IPS-15b (cell line): ENCODE measurements at regions not wholly inside any gene's neighbourhood (a gene's known extent, or its start where the extent isn't known, plus 50 kb on each side); places are given as distances from the start of the nearest gene placed in this dataset.

Source experiments
- H3K27me3 ChIP-seq: one replicate; pipeline ENCODE4 v1.6.1; 2013; ENCODE audit warnings: low read length; ENCODE audit not compliant: control insufficient read depth, insufficient read depth
- H3K36me3 ChIP-seq: one replicate; pipeline ENCODE4 v1.6.1; 2013; ENCODE audit warnings: low read length; ENCODE audit not compliant: control insufficient read depth, insufficient read depth
- H3K4me1 ChIP-seq: one replicate; pipeline ENCODE4 v1.6.1; 2013; ENCODE audit warnings: mild to moderate bottlenecking, low read length; ENCODE audit not compliant: control insufficient read depth, insufficient read depth
- H3K4me3 ChIP-seq: one replicate; pipeline ENCODE4 v1.5.1; 2013; ENCODE audit warnings: low read depth, low read length
- H3K9ac ChIP-seq: one replicate; pipeline ENCODE4 v1.6.1; 2013; ENCODE audit warnings: low read depth, mild to moderate bottlenecking, low read length
- H3K9me3 ChIP-seq: one replicate; pipeline ENCODE4 v1.6.1; 2013; ENCODE audit warnings: mild to moderate bottlenecking, low read length; ENCODE audit not compliant: control insufficient read depth, insufficient read depth

GRCh38 chr4:53932796-53933610 is 131.4 kb downstream of the CHIC2 start:
- Histone ChIP-seq H3K36me3 (no peaks in the 10 kb centered on the region), H3K9me3 (no peaks in the 10 kb centered on the region), H3K4me1 (no peaks in the 10 kb centered on the region), H3K9ac (no peak overlapping the region), H3K27me3 (no peaks in the 10 kb centered on the region), H3K4me3 (no peak overlapping the region)

DNA sequence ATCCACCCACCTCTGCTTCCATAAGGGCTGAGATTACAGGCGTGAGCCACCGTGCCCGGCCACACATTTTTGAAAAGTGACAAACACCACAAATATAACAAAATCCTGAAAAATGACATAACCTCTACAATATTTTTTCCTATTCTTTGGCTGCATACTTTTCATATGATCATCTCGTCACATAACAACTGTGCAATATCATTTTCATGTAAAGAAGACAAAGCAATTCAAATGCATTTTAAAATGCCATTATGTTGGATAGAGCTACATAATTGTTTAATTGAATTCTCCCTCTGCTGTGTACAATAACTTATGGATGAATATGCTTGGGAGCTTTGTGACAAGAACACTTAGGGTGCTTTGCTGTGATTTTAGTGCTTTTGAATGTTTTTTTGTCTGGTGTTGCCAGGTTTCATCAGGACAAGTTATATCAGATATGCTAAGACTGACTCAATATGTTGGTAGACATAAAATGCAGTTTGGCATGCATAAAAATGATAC is 132.9 kb downstream of the CHIC2 start:
- H3K9me3 ChIP-seq, result no peaks in the 10 kb centered on the region
- H3K4me3 ChIP-seq, result no peak overlapping the region
- no peak overlapping the region for H3K9ac ChIP-seq
- H3K4me1 ChIP-seq, result no peaks in the 10 kb centered on the region
- no peaks in the 10 kb centered on the region for H3K27me3 ChIP-seq
- no peaks in the 10 kb centered on the region for H3K36me3 ChIP-seq

DNA sequence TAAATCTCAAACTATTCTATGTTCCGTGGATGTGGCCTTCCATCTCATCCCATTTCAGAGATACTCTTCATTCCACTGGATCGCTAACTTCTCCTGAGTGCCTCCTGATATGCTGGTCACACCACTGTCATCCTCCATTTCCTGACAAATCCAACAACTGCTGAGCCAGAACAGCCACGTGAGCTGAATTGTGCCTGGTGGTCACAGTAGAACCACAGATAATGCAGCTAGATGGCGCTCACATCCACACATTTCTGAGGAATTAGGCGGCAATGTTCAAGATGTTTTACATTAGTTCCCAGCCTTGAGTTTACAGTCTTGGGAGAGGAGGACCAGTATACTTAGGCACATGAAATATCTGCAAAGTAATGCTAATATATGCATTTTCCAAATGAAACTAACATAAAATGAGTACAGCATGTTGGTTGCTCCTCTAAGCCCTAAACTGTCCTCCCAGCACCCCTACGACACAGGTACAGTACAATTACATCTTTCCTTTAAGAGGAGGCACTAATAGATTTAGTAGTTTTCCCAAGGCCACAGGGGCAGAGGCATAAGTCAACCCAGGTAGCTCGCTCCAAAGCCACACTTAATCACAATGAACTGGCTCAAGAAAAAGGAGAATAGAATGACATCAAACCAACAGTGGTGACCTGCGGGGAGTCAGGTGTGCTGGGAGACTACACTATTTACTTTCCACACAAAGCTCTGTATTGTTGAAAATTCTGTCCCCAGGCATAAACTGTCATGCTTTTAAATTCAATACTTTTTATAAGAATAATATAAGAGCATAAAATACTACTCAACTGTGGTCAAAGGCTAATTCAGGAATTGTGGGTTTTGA is 134.2 kb downstream of the CHIC2 start:
- H3K27me3 ChIP-seq, result peaks cover 2% of the 10 kb centered on the region
- H3K4me1 ChIP-seq, result no peaks in the 10 kb centered on the region
- H3K36me3 ChIP-seq, result no peaks in the 10 kb centered on the region
- H3K9ac ChIP-seq, result no peak overlapping the region
- no peak overlapping the region for H3K4me3 ChIP-seq
- H3K9me3 ChIP-seq, result no peaks in the 10 kb centered on the region

GRCh38 chr4:53929311-53929710 is 135.1 kb downstream of the CHIC2 start:
- Histone ChIP-seq H3K27me3 (peaks cover 2% of the 10 kb centered on the region), H3K9ac (no peak overlapping the region), H3K36me3 (no peaks in the 10 kb centered on the region), H3K4me3 (no peak overlapping the region), H3K4me1 (no peaks in the 10 kb centered on the region), H3K9me3 (no peaks in the 10 kb centered on the region)

DNA sequence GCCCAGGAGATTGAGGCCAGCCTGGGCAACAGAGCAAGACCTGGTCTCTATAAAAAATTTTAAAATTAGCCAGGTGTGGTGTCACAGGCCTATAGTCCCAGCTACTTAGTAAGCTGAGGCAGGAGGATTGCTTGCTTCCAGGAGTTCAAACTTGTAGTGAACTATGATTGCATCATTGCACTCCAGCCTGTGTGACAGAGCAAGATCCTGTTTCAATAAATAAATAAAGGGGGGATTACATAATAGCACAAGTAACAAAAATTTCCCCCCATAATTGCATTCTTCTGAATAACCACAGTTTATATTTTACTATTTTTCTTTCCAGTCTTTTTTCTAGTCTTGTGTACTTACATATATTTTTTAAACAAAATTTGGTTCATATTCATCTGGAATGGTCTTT is 135.6 kb downstream of the CHIC2 start:
- H3K9ac ChIP-seq, result no peak overlapping the region

DNA sequence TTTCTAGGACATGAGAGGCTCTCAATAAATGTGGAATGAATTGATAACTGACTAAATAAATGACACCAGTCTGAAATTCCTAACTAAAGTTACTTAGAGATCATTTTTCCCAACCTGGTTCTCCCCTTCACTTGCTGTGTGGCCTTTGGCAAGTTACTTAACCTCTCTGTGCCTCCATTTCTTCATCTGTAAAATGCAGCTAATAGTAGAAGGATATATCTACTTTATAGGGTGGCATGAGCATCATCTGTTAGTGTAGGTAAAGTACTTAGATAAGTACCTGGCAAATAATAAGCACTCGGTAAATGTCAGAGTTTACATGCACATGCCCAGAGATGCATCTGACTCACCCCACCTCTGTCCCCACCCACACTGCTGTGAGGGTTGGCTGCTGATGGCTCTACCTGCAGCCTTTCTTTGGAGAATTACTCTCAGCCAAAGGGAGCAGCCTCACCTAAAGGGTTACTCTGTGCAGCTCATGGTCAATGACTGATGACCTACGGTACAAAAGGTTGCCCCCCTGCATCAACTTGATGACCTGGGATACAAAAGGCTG is 139.3 kb downstream of the CHIC2 start:
- H3K4me1 ChIP-seq, result peaks cover under 1% of the 10 kb centered on the region
- H3K9me3 ChIP-seq, result no peaks in the 10 kb centered on the region

More for the DNA sequence above, 135.6 kb downstream of the CHIC2 start:
- Histone ChIP-seq H3K9me3 (no peaks in the 10 kb centered on the region), H3K4me1 (no peaks in the 10 kb centered on the region), H3K36me3 (no peaks in the 10 kb centered on the region), H3K4me3 (no peak overlapping the region), H3K27me3 (peaks cover 2% of the 10 kb centered on the region)

GRCh38 chr4:53924333-53925049 is 139.9 kb downstream of the CHIC2 start:
- H3K9ac ChIP-seq, result no peak overlapping the region
- no peak overlapping the region for H3K4me3 ChIP-seq
- H3K36me3 ChIP-seq, result no peaks in the 10 kb centered on the region
- peaks cover 2% of the 10 kb centered on the region for H3K27me3 ChIP-seq
- no peaks in the 10 kb centered on the region for H3K9me3 ChIP-seq
- peaks cover 4% of the 10 kb centered on the region for H3K4me1 ChIP-seq

More for the DNA sequence above, 139.3 kb downstream of the CHIC2 start:
- Histone ChIP-seq H3K36me3 (no peaks in the 10 kb centered on the region), H3K9ac (no peak overlapping the region), H3K27me3 (peaks cover 2% of the 10 kb centered on the region), H3K4me3 (no peak overlapping the region)

DNA sequence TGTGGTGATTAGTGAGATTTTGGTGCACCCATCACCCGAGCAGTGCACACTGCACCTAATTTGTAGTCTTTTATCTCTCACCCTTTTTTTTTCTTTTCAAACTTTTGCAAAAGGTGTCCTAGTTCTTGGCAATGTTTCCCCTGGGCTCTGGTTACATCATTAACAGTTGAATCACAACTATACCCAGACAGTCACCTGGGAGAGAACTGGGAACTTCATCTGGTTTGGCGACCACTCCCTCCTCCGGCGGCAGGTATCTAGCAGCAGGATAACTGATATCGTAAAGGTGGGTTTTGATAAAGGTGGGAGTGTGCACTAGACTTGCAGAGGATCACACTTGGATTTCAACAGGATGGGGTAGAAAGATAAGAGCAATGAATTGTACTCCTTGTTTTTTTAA is 140.5 kb downstream of the CHIC2 start:
- no peaks in the 10 kb centered on the region for H3K9me3 ChIP-seq
- H3K36me3 ChIP-seq, result no peaks in the 10 kb centered on the region
- H3K27me3 ChIP-seq, result peaks cover 2% of the 10 kb centered on the region
- H3K4me1 ChIP-seq, result peaks cover 4% of the 10 kb centered on the region
- H3K4me3 ChIP-seq, result no peak overlapping the region
- H3K9ac ChIP-seq, result no peak overlapping the region

DNA sequence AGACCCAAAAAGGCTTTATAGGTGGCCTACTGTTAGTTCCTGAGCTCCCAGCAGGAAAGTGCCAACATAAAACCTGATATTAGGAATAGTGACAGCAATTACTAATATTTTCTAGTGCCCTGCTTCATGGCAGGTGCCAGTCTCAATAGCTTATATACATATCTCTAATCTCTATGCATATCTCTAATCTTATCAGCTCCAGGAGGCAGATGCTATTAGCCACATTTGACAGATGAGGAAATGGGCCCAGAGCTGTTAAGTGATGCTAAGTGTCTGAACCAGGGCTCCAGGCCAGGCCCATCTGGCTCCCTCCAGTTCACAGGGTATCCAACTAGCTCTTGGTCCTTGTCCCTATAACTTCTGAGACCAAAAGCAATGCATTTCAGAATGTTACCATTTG is 142.5 kb downstream of the CHIC2 start:
- peaks cover 4% of the 10 kb centered on the region for H3K4me1 ChIP-seq
- H3K4me3 ChIP-seq, result no peak overlapping the region
- no peak overlapping the region for H3K9ac ChIP-seq
- H3K36me3 ChIP-seq, result no peaks in the 10 kb centered on the region
- no peaks in the 10 kb centered on the region for H3K9me3 ChIP-seq
- H3K27me3 ChIP-seq, result peaks cover 2% of the 10 kb centered on the region

DNA sequence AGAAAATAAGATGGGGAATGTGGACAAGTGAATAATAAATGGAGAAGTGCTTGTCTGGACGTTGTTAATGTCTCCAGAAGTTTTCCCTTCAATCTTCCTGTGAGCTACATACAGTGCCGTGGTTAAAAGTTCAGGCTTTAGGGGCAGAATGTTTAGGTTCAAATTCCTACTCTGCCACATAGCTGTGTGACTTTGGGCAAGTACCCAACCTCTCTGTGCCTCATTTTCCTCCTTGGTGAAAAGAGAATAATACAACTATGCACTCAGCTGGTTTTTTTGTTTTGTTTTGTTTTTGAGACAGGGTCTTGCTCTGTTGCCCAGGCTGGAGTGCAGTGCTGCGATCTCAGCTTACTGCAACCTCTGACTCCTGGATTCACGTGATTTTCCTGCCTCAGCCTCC is 143.5 kb downstream of the CHIC2 start:
- Histone ChIP-seq H3K36me3 (no peaks in the 10 kb centered on the region), H3K9ac (no peak overlapping the region), H3K9me3 (no peaks in the 10 kb centered on the region), H3K27me3 (peaks cover 2% of the 10 kb centered on the region), H3K4me1 (peaks cover 4% of the 10 kb centered on the region), H3K4me3 (no peak overlapping the region)

- no peak overlapping the region for H3K9ac ChIP-seq
- H3K4me1 ChIP-seq, result peaks cover 4% of the 10 kb centered on the region
- no peaks in the 10 kb centered on the region for H3K27me3 ChIP-seq
- H3K4me3 ChIP-seq, result no peak overlapping the region
- H3K36me3 ChIP-seq, result no peaks in the 10 kb centered on the region
- H3K9me3 ChIP-seq, result no peaks in the 10 kb centered on the region
These were observed 144.3 kb downstream of the CHIC2 start for GRCh38 chr4:53920116-53920515.
